Central memory CD8-positive, alpha-beta T cell (primary cell): ENCODE measurements at regions not wholly inside any gene's neighbourhood (a gene's known extent, or its start where the extent isn't known, plus 50 kb on each side); places are given as distances from the start of the nearest gene placed in this dataset.

Experiments used
- ATAC-seq: fragments of 150-1000 bp; cut with Tn5 transposase; replicated peaks from 2 replicates; pipeline ENCODE4 v1.10.0; 2022; ENCODE audit warnings: mild to moderate bottlenecking, moderate FRiP score, moderate number of reproducible peaks; ENCODE audit not compliant: poor library complexity, severe bottlenecking; ENCODE audit errors: extremely low read depth
- DNase-seq, 2 donors: peaks; one replicate each; pipeline ENCODE4 v3.0.0; 2021; ENCODE audit warnings: low spot score in 2 of 2
- H3K27ac Mint-ChIP-seq: one replicate; pipeline ENCODE4 v1.8.0; 2022; ENCODE audit warnings: low read depth, mild to moderate bottlenecking, moderate library complexity, mixed read lengths
- H3K27me3 Mint-ChIP-seq: one replicate; pipeline ENCODE4 v1.8.0; 2022; ENCODE audit warnings: mixed read lengths
- H3K36me3 Mint-ChIP-seq: one replicate; pipeline ENCODE4 v1.8.0; 2022; ENCODE audit warnings: mild to moderate bottlenecking, moderate library complexity, mixed read lengths; ENCODE audit not compliant: insufficient read depth
- H3K4me1 Mint-ChIP-seq: one replicate; pipeline ENCODE4 v1.8.0; 2022; ENCODE audit warnings: mixed read lengths
- H3K4me3 Mint-ChIP-seq: one replicate; pipeline ENCODE4 v1.8.0; 2022; ENCODE audit warnings: mild to moderate bottlenecking, moderate library complexity, mixed read lengths
- H3K9me3 Mint-ChIP-seq: one replicate; pipeline ENCODE4 v1.8.0; 2022; ENCODE audit warnings: mixed read lengths

GRCh38 chrX:10051866-10052480 lies 84.8 kb downstream of the CLDN34 start:
- H3K9me3 Mint-ChIP-seq: no peaks in the 10 kb centered on the region
- peaks cover 2% of the 10 kb centered on the region for H3K36me3 Mint-ChIP-seq
- ATAC-seq (no peak), DNase-seq (no peak)
- peaks cover 5% of the 10 kb centered on the region for H3K4me1 Mint-ChIP-seq
- no peaks in the 10 kb centered on the region for H3K27me3 Mint-ChIP-seq
- H3K27ac Mint-ChIP-seq: no peak overlapping the region
- H3K4me3 Mint-ChIP-seq: no peak overlapping the region

- Mint-ChIP-seq H3K4me3 (no peak overlapping the region), H3K27ac (no peak overlapping the region)
- no peak for ATAC-seq
Measured at GRCh38 chrX:10052906-10053625, 85.9 kb downstream of the CLDN34 start.

DNA sequence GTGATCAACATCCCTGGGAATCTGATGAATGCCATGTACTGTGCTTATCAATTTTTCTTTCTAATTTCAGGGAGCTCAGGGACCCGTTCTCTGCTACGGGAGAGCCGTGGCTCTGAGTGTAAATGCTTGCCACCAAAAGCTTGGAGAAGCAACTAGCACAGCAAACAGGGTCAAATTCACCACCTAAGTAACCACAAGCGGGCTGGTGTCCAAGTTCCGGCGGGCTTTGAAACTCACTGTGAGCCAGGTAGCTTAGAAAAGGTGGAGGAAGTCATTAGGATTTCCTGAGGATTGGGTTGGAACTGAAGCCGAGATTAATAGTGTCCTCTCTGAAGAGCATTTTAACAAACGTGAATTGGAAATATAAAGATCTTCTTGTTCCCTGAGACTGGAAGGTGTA lies 87.2 kb downstream of the CLDN34 start:
- Mint-ChIP-seq H3K27ac (no peak overlapping the region), H3K36me3 (no peaks in the 10 kb centered on the region), H3K27me3 (no peaks in the 10 kb centered on the region), H3K4me1 (peaks cover 5% of the 10 kb centered on the region), H3K4me3 (no peak overlapping the region), H3K9me3 (no peaks in the 10 kb centered on the region)
- no peak for DNase-seq
- ATAC-seq: no peak

More at GRCh38 chrX:10052906-10053625, 85.9 kb downstream of the CLDN34 start:
- Mint-ChIP-seq H3K36me3 (peaks cover 2% of the 10 kb centered on the region), H3K4me1 (peaks cover 5% of the 10 kb centered on the region), H3K27me3 (no peaks in the 10 kb centered on the region), H3K9me3 (no peaks in the 10 kb centered on the region)
- DNase-seq: no peak

DNA sequence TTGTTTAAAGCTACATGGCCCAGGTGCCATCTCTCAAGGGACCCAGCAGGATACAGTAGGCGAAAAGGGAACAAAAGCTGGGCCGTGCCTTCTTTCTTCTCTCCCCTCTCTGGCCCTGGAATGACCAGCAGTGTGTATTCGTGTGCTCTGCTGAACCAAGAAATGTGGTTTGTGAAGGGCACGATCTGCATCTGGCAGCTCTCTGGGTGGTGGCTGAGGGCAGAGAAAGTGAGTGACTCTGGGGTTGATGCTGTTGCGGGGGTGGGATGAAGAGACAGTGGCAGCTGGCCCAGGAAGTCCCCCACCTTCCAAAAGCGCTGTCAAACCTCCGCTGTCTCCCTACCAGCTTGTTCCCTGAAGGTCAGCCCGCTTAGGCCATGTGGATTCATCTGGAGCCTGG lies 88.3 kb downstream of the CLDN34 start:
- Mint-ChIP-seq H3K27ac (no peak overlapping the region), H3K4me3 (no peak overlapping the region), H3K4me1 (no peaks in the 10 kb centered on the region), H3K27me3 (no peaks in the 10 kb centered on the region), H3K36me3 (no peaks in the 10 kb centered on the region), H3K9me3 (no peaks in the 10 kb centered on the region)
- ATAC-seq (no peak), DNase-seq (no peak)

DNA sequence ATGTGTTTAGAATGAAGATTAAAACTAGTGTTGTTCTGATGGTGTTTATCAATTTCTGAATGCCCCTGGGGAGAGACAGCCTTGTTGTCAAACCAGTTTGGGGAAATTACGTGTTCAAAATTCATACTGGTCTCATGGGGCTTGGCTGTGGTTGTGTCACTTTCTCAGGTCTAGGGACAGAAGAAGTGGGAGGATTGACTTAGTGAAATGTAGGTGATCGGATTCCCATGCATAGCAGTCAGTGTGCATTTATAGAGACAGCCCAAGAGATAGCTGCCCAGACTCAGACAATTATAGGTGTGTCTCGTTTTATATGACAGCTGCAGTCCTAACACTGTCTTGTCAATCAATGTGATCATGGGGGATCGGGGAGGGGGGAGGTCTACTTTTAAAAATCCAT lies 94.4 kb upstream of the CLCN4 start:
- peaks cover 5% of the 10 kb centered on the region for H3K4me1 Mint-ChIP-seq
- H3K9me3 Mint-ChIP-seq: no peaks in the 10 kb centered on the region
- H3K27ac Mint-ChIP-seq: no peak overlapping the region
- H3K4me3 Mint-ChIP-seq: no peak overlapping the region
- ATAC-seq: no peak
- H3K36me3 Mint-ChIP-seq: no peaks in the 10 kb centered on the region
- DNase-seq: no peak
- no peaks in the 10 kb centered on the region for H3K27me3 Mint-ChIP-seq

- no peaks in the 10 kb centered on the region for H3K36me3 Mint-ChIP-seq
- no peaks in the 10 kb centered on the region for H3K9me3 Mint-ChIP-seq
- no peak for DNase-seq
- no peak overlapping the region for H3K27ac Mint-ChIP-seq
- no peak for ATAC-seq
- H3K4me3 Mint-ChIP-seq: no peak overlapping the region
- no peaks in the 10 kb centered on the region for H3K27me3 Mint-ChIP-seq
- peaks cover 5% of the 10 kb centered on the region for H3K4me1 Mint-ChIP-seq
Measured at GRCh38 chrX:10062980-10063379, 93.8 kb upstream of the CLCN4 start.

GRCh38 chrX:10064736-10065135 lies 92.0 kb upstream of the CLCN4 start:
- H3K27ac Mint-ChIP-seq: no peak overlapping the region
- no peak for DNase-seq
- no peaks in the 10 kb centered on the region for H3K27me3 Mint-ChIP-seq
- H3K4me1 Mint-ChIP-seq: peaks cover 5% of the 10 kb centered on the region
- H3K4me3 Mint-ChIP-seq: no peak overlapping the region
- no peaks in the 10 kb centered on the region for H3K36me3 Mint-ChIP-seq
- ATAC-seq: no peak
- no peaks in the 10 kb centered on the region for H3K9me3 Mint-ChIP-seq

DNA sequence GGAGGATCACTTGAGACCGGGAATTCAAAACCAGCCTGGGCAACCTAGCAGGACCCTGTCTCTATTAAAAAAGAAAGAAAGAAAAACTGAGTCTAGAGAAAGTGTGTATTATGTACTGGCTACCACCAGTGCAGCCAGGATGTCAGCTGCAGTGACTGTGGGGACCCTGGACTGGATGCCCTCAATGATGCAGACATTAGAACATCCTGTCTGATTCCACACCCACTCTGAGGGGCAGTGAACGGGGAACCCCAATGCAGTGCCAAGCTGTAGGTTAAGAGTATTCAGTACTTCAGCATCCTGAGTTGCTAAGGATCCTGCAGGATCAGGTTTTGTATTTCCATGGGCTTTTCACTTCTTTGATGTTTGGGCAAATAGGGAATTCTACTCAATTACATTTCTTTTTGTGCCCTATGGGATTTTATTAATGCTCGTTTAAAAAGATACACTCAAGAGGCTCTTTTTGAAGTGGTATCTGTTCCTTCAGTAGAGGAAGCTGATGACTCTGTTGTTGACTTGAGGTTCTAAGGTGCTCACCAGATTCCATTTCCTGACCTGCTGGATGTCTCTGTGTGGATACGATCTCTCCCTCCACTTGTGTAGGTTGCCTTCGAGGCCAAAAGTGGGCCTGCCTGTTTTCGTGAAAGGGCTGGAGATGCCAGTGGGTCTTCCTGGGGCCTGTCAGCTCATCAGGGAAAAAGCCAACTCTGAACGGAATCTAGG lies 85.9 kb upstream of the CLCN4 start:
- DNase-seq (no peak), ATAC-seq (no peak)
- no peak overlapping the region for H3K27ac Mint-ChIP-seq
- no peak overlapping the region for H3K4me3 Mint-ChIP-seq
- peaks cover 2% of the 10 kb centered on the region for H3K36me3 Mint-ChIP-seq
- no peaks in the 10 kb centered on the region for H3K27me3 Mint-ChIP-seq
- no peaks in the 10 kb centered on the region for H3K9me3 Mint-ChIP-seq
- peaks cover 5% of the 10 kb centered on the region for H3K4me1 Mint-ChIP-seq

- DNase-seq (no peak), ATAC-seq (no peak)
- H3K27me3 Mint-ChIP-seq: no peaks in the 10 kb centered on the region
- H3K27ac Mint-ChIP-seq: no peak overlapping the region
- no peaks in the 10 kb centered on the region for H3K9me3 Mint-ChIP-seq
- peaks cover 2% of the 10 kb centered on the region for H3K36me3 Mint-ChIP-seq
- no peak overlapping the region for H3K4me3 Mint-ChIP-seq
- peaks cover under 1% of the 10 kb centered on the region for H3K4me1 Mint-ChIP-seq
Measured at GRCh38 chrX:10071451-10072144, 85.2 kb upstream of the CLCN4 start.

GRCh38 chrX:10072786-10073568 lies 83.8 kb upstream of the CLCN4 start:
- no peaks in the 10 kb centered on the region for H3K9me3 Mint-ChIP-seq
- H3K27me3 Mint-ChIP-seq: no peaks in the 10 kb centered on the region
- no peak overlapping the region for H3K27ac Mint-ChIP-seq
- no peak overlapping the region for H3K4me3 Mint-ChIP-seq
- ATAC-seq (no peak), DNase-seq (no peak)
- no peaks in the 10 kb centered on the region for H3K4me1 Mint-ChIP-seq
- peaks cover 2% of the 10 kb centered on the region for H3K36me3 Mint-ChIP-seq

DNA sequence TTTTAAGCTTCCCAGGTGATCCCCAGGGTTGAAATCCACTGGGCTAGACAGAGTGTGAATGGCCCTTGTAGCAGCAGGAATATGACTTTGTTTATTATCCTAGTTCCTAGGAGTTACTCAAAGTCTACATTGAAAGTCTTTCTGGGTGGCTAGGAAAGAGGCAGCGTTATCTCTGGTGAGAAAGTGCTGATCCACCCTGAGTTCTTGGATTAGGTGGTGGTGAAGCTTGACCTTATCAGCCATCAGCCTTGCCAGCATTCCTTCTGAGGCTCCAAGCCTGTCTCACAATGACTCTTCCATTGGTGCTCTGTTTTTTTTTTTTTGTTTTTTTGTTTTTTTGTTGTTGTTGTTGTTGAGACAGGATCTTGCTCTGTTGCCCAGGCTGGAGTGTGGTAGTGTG lies 83.1 kb upstream of the CLCN4 start:
- Mint-ChIP-seq H3K9me3 (no peaks in the 10 kb centered on the region), H3K27me3 (no peaks in the 10 kb centered on the region), H3K4me3 (no peak overlapping the region), H3K36me3 (peaks cover 2% of the 10 kb centered on the region), H3K4me1 (no peaks in the 10 kb centered on the region), H3K27ac (no peak overlapping the region)
- ATAC-seq: no peak
- DNase-seq: no peak
